ENCODE measurements at regions not wholly inside any gene's neighbourhood (a gene's known extent, or its start where the extent isn't known, plus 50 kb on each side); places are given as distances from the start of the nearest gene placed in this dataset.

GRCh38 chr3:70803891-70804290 is 491.5 kb upstream of the MDFIC2 start:
- TF ChIP-seq RAD21 (IDR thresholded peaks at IDR 0.05; ENCODE audit: low read depth) (no peak), CTCF (IDR thresholded peaks at IDR 0.05 in 2 of 3, conservative IDR thresholded peaks at IDR 0.05 in 1 of 3; ENCODE audit: borderline replicate concordance in 1 of 3, insufficient read depth in 1 of 3, low read depth in 2 of 3, low read length in 2 of 3) (no peak), SP1 (IDR thresholded peaks at IDR 0.05; ENCODE audit: low read depth) (no peak)
